ENCODE measurements at regions not wholly inside any gene's neighbourhood (a gene's known extent, or its start where the extent isn't known, plus 50 kb on each side); places are given as distances from the start of the nearest gene placed in this dataset.

- no peak overlapping the region for H3K9ac ChIP-seq (ENCODE audit: low read depth in 1 of 2, low read length in 2 of 2)
- no peak overlapping the region for H3K27ac ChIP-seq (ENCODE audit: low read depth in 1 of 2, low read length in 2 of 2)
- no peaks in the 10 kb centered on the region for H3K36me3 ChIP-seq (ENCODE audit: control insufficient read depth in 4 of 4, insufficient read depth in 3 of 4, low read depth in 1 of 4, low read length in 3 of 4)
- H3K9me3 ChIP-seq (ENCODE audit: control insufficient read depth in 4 of 4, low read length in 3 of 4) = no peaks in the 10 kb centered on the region
- peaks cover 0 to 2% (median 0%) of the 10 kb centered on the region in 4 donors for H3K4me1 ChIP-seq (ENCODE audit: control insufficient read depth in 4 of 4, insufficient read depth in 4 of 4, low read length in 3 of 4)
- DNase-seq (ENCODE audit: low spot score) = no peak
- TF ChIP-seq ZBTB33 (IDR thresholded peaks at IDR 0.05) (no peak), GABPA (IDR thresholded peaks at IDR 0.05 in 1 of 2, conservative IDR thresholded peaks at IDR 0.05 in 1 of 2) (no peak), NR2F2 (IDR thresholded peaks at IDR 0.05) (no peak), JUND (IDR thresholded peaks at IDR 0.05) (no peak), TAF1 (conservative IDR thresholded peaks at IDR 0.05) (no peak), RAD21 (IDR thresholded peaks at IDR 0.05) (no peak), RXRA (IDR thresholded peaks at IDR 0.05) (no peak), FOXA1 (IDR thresholded peaks at IDR 0.05) (no peak), ATF3 (IDR thresholded peaks at IDR 0.05) (no peak), HNF4G (IDR thresholded peaks at IDR 0.05) (no peak), FOXA2 (IDR thresholded peaks at IDR 0.05) (no peak), EGR1 (IDR thresholded peaks at IDR 0.05; ENCODE audit: low read depth in 2 of 2) (no peak), HNF4A (conservative IDR thresholded peaks at IDR 0.05) (no peak), YY1 (IDR thresholded peaks at IDR 0.05) (no peak), CTCF (IDR thresholded peaks at IDR 0.05; ENCODE audit: low read depth, low read length, missing input control) (no peak), REST (IDR thresholded peaks at IDR 0.05) (no peak), MAX (IDR thresholded peaks at IDR 0.05) (no peak), SP1 (IDR thresholded peaks at IDR 0.05) (no peak)
- H3K4me3 ChIP-seq (ENCODE audit: low read depth in 1 of 3, low read length in 3 of 3) = no peak overlapping the region
- H3K27me3 ChIP-seq (ENCODE audit: control insufficient read depth in 4 of 4, insufficient read depth in 4 of 4, low read length in 3 of 4) = no peaks in the 10 kb centered on the region
- 97% methylated on average over 4 of the region's 4 CpGs for WGBS
Measured at GRCh38 chr7:16242920-16243319, 178.4 kb downstream of the CRPPA start.

Measured in liver (tissue), 8 donors.